Body of pancreas (tissue), 4 donors: ENCODE measurements at regions not wholly inside any gene's neighbourhood (a gene's known extent, or its start where the extent isn't known, plus 50 kb on each side); places are given as distances from the start of the nearest gene placed in this dataset.

Experiments used
- ATAC-seq: fragments of 150-250 bp; one replicate; pipeline ENCODE4 v1.9.1; 2016
- DNase-seq, 4 donors: peaks; one replicate each; pipeline ENCODE4 v3.0.0-alpha.2; 2019
- H3K27ac ChIP-seq, 4 donors: fragments of 200-600 bp; sonication (generic); 1 replicate in 3 of 4; 2 replicates in 1 of 4; pipeline versions ENCODE4 v1.5.1 to v1.6.1; 2016 to 2019; ENCODE audit warnings: mild to moderate bottlenecking in 1 of 4, mixed read lengths in 1 of 4, moderate library complexity in 1 of 4
- H3K27me3 ChIP-seq, 2 donors: fragments of 200-600 bp; sonication (generic); one replicate each; pipeline ENCODE4 v1.6.0; 2016; ENCODE audit warnings: mild to moderate bottlenecking in 1 of 2
- H3K36me3 ChIP-seq, 2 donors: fragments of 200-600 bp; sonication (generic); replicated peaks in 1 of 2; 2 replicates each; pipeline ENCODE4 v1.5.1; 2016; ENCODE audit warnings: low read depth in 2 of 2; ENCODE audit not compliant: insufficient read depth in 1 of 2
- H3K4me1 ChIP-seq: fragments of 200-600 bp; sonication (generic); one replicate; pipeline ENCODE4 v1.6.0; 2016
- H3K4me3 ChIP-seq, 2 donors: fragments of 200-600 bp; sonication (generic); 1 replicate in 1 of 2; 2 replicates in 1 of 2; pipeline ENCODE4 v1.5.1; 2016 to 2019
- H3K9me3 ChIP-seq, 3 donors: fragments of 200-600 bp; sonication (generic); 1 replicate in 2 of 3; 2 replicates in 1 of 3; pipeline ENCODE4 v1.5.1; 2016
- POLR2A ChIP-seq, 3 donors: fragments of 450-650 bp; IDR thresholded peaks; one replicate each; pipeline ENCODE4 v1.6.1; 2016; ENCODE audit warnings: antibody characterized with exemption in 3 of 3, mild to moderate bottlenecking in 2 of 3
- WGBS, 2 donors: methylation state at CpG; one replicate each; pipeline ENCODE4 v1.1.5; 2017; 5-methylcytosine and 5-hydroxymethylcytosine counted together
- intact Hi-C: fragments of 100-400 bp; cut with DNase I; formaldehyde crosslinking; loops from one replicate; pipeline ENCODE4 v1.15.1; 2023
- TF ChIP-seq, protein P1 (sequence below), 7 experiments: fragments of 450-650 bp in 4 of 7; fragments of 200-600 bp in 3 of 7; sonication (generic) in 3 of 7; IDR thresholded peaks; one replicate each; pipeline ENCODE4 v1.5.1; 2016 to 2019; ENCODE audit warnings: antibody characterized with exemption in 7 of 7

DNA sequence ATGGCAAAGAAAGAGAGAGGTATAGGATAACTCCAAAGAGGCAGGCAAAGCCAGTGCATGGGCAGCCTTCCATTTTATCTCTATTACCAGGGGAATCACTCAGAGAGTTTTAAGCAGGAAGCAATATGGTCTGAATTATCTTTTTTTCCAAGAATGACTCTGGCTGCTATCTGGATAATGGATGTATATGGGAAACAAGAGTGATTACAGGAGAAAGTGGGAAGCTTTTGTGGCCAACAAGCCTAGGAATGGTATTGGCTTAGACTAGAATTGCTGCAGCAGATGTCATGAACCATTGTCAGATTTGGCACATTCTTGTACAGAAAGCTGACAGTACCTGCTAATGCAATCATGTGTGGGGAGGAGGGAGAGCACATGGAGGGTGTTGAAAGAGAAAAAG is 73.0 kb upstream of the BTBD3 start:
- H3K27me3 ChIP-seq, result no peaks in the 10 kb centered on the region
- no peaks in the 10 kb centered on the region for H3K36me3 ChIP-seq
- intact Hi-C loops, result no loop called here
- no peak for TF ChIP-seq POLR2A (IDR thresholded peaks at IDR 0.05)
- TF ChIP-seq, protein P1, sequence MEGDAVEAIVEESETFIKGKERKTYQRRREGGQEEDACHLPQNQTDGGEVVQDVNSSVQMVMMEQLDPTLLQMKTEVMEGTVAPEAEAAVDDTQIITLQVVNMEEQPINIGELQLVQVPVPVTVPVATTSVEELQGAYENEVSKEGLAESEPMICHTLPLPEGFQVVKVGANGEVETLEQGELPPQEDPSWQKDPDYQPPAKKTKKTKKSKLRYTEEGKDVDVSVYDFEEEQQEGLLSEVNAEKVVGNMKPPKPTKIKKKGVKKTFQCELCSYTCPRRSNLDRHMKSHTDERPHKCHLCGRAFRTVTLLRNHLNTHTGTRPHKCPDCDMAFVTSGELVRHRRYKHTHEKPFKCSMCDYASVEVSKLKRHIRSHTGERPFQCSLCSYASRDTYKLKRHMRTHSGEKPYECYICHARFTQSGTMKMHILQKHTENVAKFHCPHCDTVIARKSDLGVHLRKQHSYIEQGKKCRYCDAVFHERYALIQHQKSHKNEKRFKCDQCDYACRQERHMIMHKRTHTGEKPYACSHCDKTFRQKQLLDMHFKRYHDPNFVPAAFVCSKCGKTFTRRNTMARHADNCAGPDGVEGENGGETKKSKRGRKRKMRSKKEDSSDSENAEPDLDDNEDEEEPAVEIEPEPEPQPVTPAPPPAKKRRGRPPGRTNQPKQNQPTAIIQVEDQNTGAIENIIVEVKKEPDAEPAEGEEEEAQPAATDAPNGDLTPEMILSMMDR (IDR thresholded peaks at IDR 0.05), result no peak
- no peaks in the 10 kb centered on the region for H3K9me3 ChIP-seq
- no peak overlapping the region for H3K4me3 ChIP-seq
- H3K4me1 ChIP-seq, result peaks cover 5% of the 10 kb centered on the region
- no peak overlapping the region for H3K27ac ChIP-seq
- no peak for DNase-seq
- ATAC-seq, result no peak

DNA sequence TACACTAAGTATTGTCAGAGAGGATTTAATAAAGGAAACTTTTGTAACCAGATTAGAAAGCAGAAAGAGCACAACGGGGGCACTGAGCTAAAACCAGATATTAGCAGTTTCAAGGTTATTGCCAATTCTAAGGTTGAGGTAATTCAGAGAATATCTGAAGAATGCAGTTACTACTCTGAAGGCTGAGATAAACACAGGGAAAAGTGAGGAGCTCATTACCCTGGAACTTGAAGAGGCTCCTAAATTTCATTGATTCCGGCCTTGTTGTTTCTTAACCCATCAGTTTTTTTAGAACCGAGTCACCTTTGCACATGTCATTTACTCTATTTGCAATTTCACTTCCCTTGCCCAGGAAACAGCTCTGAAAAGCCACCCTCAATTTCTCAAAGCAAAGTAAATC is 72.4 kb upstream of the BTBD3 start:
- intact Hi-C loops, result no loop called here
- Histone ChIP-seq H3K27ac (peak overlapping the region in 1 of 4 donors; percentile 24), H3K36me3 (no peaks in the 10 kb centered on the region), H3K4me3 (no peak overlapping the region), H3K27me3 (no peaks in the 10 kb centered on the region), H3K4me1 (peaks cover 5% of the 10 kb centered on the region), H3K9me3 (no peaks in the 10 kb centered on the region)
- DNase-seq (no peak), ATAC-seq (peak; percentile 35)
- 53 to 64% methylated on average over 3 of the region's 3 CpGs for WGBS, 2 donors
- TF ChIP-seq, protein P1 (IDR thresholded peaks at IDR 0.05), result no peak

DNA sequence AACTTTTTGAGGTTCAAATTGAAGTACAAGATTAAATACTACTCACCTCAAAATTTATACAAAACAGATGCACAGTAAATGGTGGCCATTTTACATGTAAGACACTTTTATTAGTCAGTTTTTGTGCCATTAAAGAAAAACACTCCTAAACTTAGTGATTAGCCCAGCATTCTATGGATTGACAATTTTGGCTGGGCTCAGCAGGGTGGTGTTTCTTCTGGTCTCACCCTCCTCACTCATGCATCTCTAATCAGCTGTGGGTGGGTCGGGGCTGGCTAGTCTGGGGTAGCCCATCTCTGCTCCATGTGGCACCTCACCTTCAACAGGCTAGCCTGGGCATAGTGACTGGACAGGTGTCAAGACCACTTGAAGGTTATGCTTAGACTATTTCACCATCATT is 71.6 kb upstream of the BTBD3 start:
- DNase-seq, result no peak
- H3K27ac ChIP-seq, result no peak overlapping the region
- ATAC-seq, result no peak
- H3K36me3 ChIP-seq, result no peaks in the 10 kb centered on the region
- 74 to 100% methylated on average over 1 of the region's 1 CpG for WGBS, 2 donors
- no peak overlapping the region for H3K4me3 ChIP-seq
- TF ChIP-seq, protein P1 (IDR thresholded peaks at IDR 0.05), result no peak
- TF ChIP-seq POLR2A (IDR thresholded peaks at IDR 0.05), result no peak
- intact Hi-C loops, result no loop called here
- H3K4me1 ChIP-seq, result peaks cover 5% of the 10 kb centered on the region
- no peaks in the 10 kb centered on the region for H3K9me3 ChIP-seq
- no peaks in the 10 kb centered on the region for H3K27me3 ChIP-seq

DNA sequence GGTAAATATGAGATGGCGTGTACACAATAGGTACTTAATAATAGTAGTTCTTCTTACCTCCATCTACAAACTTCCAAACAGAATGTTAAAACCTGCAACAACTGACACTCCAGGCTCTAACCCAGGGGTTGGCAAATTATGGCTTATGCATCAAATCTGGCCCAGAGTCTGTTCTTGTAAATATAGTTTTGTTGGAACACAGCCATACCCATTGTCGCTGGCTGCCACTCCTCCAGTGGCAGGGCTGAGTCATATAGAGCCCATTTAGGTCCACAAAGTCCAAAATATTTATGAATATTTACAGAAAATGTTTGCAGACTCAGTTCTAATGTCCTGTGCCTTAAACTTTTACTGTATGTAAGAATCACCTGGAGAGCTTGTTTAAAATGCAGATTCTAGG is 69.9 kb upstream of the BTBD3 start:
- no peak for TF ChIP-seq POLR2A (IDR thresholded peaks at IDR 0.05)
- TF ChIP-seq, protein P1 (IDR thresholded peaks at IDR 0.05), result no peak
- Histone ChIP-seq H3K4me3 (no peak overlapping the region), H3K9me3 (no peaks in the 10 kb centered on the region), H3K4me1 (peaks cover 5% of the 10 kb centered on the region), H3K36me3 (no peaks in the 10 kb centered on the region), H3K27me3 (no peaks in the 10 kb centered on the region), H3K27ac (no peak overlapping the region)
- ATAC-seq, result no peak
- WGBS, 2 donors, result 73 to 80% methylated on average over 2 of the region's 2 CpGs
- DNase-seq, result peak in 1 of 4 donors; percentile 21
- intact Hi-C loops, result no loop called here

DNA sequence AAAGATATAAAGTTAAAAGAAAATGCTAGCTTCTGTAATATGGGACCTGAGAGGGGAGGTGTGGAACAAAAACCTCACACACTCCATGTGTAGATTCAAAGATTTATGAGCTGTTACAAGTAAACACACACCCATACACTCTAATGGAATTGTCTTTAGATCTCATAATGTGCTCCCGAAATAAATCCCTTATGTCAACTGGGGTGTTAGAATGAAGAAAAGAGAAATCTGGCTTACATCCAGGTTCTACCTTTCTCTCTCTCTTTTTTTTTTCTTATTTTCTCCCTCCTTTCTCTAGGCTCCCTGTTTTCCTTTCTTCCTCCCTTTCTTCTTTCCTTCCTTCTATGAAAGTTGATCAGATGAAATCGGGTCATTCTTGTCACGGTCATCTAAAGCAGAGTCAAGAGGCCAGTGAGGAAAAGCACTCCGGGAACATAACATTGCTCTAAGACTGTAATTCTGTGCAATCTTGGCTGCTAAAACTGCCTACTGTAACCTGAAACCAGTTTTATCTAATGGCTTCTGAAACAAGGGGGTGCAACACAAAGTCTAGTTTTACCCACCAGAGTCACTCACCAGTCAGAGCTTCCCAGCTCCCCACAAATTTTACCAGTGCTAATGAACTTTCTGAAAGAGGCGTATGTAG is 68.3 kb upstream of the BTBD3 start:
- no peak for TF ChIP-seq POLR2A (IDR thresholded peaks at IDR 0.05)
- TF ChIP-seq, protein P1 (IDR thresholded peaks at IDR 0.05), result no peak
- H3K27me3 ChIP-seq, result no peaks in the 10 kb centered on the region
- H3K27ac ChIP-seq, result no peak overlapping the region
- intact Hi-C loops, result no loop called here
- H3K4me3 ChIP-seq, result no peak overlapping the region
- H3K9me3 ChIP-seq, result no peaks in the 10 kb centered on the region
- H3K36me3 ChIP-seq, result no peaks in the 10 kb centered on the region
- WGBS, 2 donors, result 67 to 71% methylated on average over 5 of the region's 5 CpGs
- no peak for ATAC-seq
- DNase-seq, result no peak
- H3K4me1 ChIP-seq, result peaks cover 5% of the 10 kb centered on the region
